ENCODE measurements at regions not wholly inside any gene's neighbourhood (a gene's known extent, or its start where the extent isn't known, plus 50 kb on each side); places are given as distances from the start of the nearest gene placed in this dataset.

GRCh38 chr3:64761729-64762128 lies 73.9 kb upstream of the ADAMTS9 start:
- H3K79me2 ChIP-seq (ENCODE audit: insufficient read depth, low read length): no peaks in the 10 kb centered on the region
- no peaks in the 10 kb centered on the region for H3K9me2 ChIP-seq (ENCODE audit: insufficient read depth)
- H3K9ac ChIP-seq (ENCODE audit: low read length): no peak overlapping the region
- intact Hi-C loops (cut with micrococcal nuclease): no loop called here
- CTCF ChIA-PET: no interaction called here
- no peaks in the 10 kb centered on the region for H3K36me3 ChIP-seq (ENCODE audit: control insufficient read depth in 1 of 2, insufficient read depth in 2 of 2, low read length in 2 of 2)
- H3K27me3 ChIP-seq (ENCODE audit: insufficient read depth, low read length): peaks cover 12% of the 10 kb centered on the region
- BruUV-seq (replicated peaks): no TSS peak
- H4K20me1 ChIP-seq (ENCODE audit: insufficient read depth): no peaks in the 10 kb centered on the region
- no peak for TF ChIP-seq POLR2A (IDR thresholded peaks at IDR 0.05; ENCODE audit: borderline replicate concordance, extremely low read depth, insufficient read depth, insufficient read length)
- TF ChIP-seq EZH2 (IDR thresholded peaks at IDR 0.05): no peak
- TF ChIP-seq EGR1 (IDR thresholded peaks at IDR 0.05; ENCODE audit: low read depth): no peak
- no peak for TF ChIP-seq ELF1 (IDR thresholded peaks at IDR 0.05; ENCODE audit: borderline replicate concordance, low read depth)
- TF ChIP-seq ZBTB33 (IDR thresholded peaks at IDR 0.05; ENCODE audit: extremely low read depth, insufficient replicate concordance, low read length): no peak
- no peak for TF ChIP-seq POLR2AphosphoS5 (IDR thresholded peaks at IDR 0.05; ENCODE audit: low read depth, low read length)
- no peak for TF ChIP-seq ZNF274 (IDR thresholded peaks at IDR 0.05; ENCODE audit: low read depth, low read length)
- no peak for TF ChIP-seq ATF3 (IDR thresholded peaks at IDR 0.05)
- no peak for TF ChIP-seq TCF7L2 (IDR thresholded peaks at IDR 0.05; ENCODE audit: borderline replicate concordance, extremely low read depth, insufficient read depth, insufficient read length)
- TF ChIP-seq EZH2phosphoT487 (IDR thresholded peaks at IDR 0.05; ENCODE audit: borderline replicate concordance): no peak
- TF ChIP-seq SP1 (IDR thresholded peaks at IDR 0.05; ENCODE audit: low read depth): no peak
- no peak for TF ChIP-seq ZFX (IDR thresholded peaks at IDR 0.05)
- TF ChIP-seq, protein P1, sequence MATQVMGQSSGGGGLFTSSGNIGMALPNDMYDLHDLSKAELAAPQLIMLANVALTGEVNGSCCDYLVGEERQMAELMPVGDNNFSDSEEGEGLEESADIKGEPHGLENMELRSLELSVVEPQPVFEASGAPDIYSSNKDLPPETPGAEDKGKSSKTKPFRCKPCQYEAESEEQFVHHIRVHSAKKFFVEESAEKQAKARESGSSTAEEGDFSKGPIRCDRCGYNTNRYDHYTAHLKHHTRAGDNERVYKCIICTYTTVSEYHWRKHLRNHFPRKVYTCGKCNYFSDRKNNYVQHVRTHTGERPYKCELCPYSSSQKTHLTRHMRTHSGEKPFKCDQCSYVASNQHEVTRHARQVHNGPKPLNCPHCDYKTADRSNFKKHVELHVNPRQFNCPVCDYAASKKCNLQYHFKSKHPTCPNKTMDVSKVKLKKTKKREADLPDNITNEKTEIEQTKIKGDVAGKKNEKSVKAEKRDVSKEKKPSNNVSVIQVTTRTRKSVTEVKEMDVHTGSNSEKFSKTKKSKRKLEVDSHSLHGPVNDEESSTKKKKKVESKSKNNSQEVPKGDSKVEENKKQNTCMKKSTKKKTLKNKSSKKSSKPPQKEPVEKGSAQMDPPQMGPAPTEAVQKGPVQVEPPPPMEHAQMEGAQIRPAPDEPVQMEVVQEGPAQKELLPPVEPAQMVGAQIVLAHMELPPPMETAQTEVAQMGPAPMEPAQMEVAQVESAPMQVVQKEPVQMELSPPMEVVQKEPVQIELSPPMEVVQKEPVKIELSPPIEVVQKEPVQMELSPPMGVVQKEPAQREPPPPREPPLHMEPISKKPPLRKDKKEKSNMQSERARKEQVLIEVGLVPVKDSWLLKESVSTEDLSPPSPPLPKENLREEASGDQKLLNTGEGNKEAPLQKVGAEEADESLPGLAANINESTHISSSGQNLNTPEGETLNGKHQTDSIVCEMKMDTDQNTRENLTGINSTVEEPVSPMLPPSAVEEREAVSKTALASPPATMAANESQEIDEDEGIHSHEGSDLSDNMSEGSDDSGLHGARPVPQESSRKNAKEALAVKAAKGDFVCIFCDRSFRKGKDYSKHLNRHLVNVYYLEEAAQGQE (IDR thresholded peaks at IDR 0.05; ENCODE audit: low read depth): no peak
- TF ChIP-seq CEBPB (IDR thresholded peaks at IDR 0.05; ENCODE audit: low read depth): no peak
- TF ChIP-seq SIN3A (IDR thresholded peaks at IDR 0.05; ENCODE audit: low read depth): no peak
- no peak for TF ChIP-seq YY1 (IDR thresholded peaks at IDR 0.05; ENCODE audit: extremely low read depth, insufficient replicate concordance, low read depth, low read length)
- TF ChIP-seq JUND (IDR thresholded peaks at IDR 0.05): no peak
- no peak for TF ChIP-seq FOSL1 (IDR thresholded peaks at IDR 0.05; ENCODE audit: low read depth)
- RAD21 ChIA-PET (ENCODE audit: low non-redundant PET in 1 of 2, low total read pairs in 2 of 2, uncharacterized antibody in 2 of 2, unreplicated experiment in 2 of 2): no interaction called here
- no peak overlapping the region for H3K4me2 ChIP-seq (ENCODE audit: low read length)
- POLR2A ChIA-PET: no interaction called here
- no peak overlapping the region for H3K4me3 ChIP-seq (replicated peaks in 1 of 2; ENCODE audit: low read depth in 1 of 2, low read length in 2 of 2)
- ATAC-seq (no peak), DNase-seq (ENCODE audit: low read depth, low spot score) (no peak)
- no peak overlapping the region for H3K27ac ChIP-seq (ENCODE audit: low read depth, low read length)
- no peaks in the 10 kb centered on the region for H3K4me1 ChIP-seq (ENCODE audit: control insufficient read depth in 1 of 2, insufficient read depth in 2 of 2, low read length in 2 of 2)
- H3K9me3 ChIP-seq (ENCODE audit: control insufficient read depth in 1 of 2, insufficient read depth in 1 of 2, low read depth in 1 of 2, low read length in 2 of 2): no peaks in the 10 kb centered on the region
- no peak overlapping the region for H2AFZ ChIP-seq (ENCODE audit: low read depth, low read length, poor library complexity, severe bottlenecking)
